ENCODE measurements at regions not wholly inside any gene's neighbourhood (a gene's known extent, or its start where the extent isn't known, plus 50 kb on each side); places are given as distances from the start of the nearest gene placed in this dataset.

DNA sequence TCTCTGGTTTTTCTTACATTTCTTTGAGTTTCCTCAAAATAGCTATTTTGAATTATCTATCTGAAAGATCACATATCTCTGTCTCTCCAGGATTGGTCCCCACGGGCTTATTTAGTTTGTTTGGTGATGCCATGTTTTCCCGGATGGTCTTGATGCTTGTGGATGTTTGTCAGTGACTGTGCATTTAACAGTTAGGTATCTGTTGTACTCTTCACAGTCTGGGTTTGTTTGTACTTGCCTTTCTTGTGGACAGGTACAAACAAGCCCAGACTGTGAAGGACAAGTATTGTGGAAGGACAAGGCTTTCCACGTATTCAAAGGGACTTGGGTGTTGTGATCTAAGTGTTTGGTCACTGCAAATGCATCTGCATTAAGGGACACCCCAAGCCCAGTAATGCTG is 49.9 kb upstream of the TOP1 start:
- TF ChIP-seq, protein P1, sequence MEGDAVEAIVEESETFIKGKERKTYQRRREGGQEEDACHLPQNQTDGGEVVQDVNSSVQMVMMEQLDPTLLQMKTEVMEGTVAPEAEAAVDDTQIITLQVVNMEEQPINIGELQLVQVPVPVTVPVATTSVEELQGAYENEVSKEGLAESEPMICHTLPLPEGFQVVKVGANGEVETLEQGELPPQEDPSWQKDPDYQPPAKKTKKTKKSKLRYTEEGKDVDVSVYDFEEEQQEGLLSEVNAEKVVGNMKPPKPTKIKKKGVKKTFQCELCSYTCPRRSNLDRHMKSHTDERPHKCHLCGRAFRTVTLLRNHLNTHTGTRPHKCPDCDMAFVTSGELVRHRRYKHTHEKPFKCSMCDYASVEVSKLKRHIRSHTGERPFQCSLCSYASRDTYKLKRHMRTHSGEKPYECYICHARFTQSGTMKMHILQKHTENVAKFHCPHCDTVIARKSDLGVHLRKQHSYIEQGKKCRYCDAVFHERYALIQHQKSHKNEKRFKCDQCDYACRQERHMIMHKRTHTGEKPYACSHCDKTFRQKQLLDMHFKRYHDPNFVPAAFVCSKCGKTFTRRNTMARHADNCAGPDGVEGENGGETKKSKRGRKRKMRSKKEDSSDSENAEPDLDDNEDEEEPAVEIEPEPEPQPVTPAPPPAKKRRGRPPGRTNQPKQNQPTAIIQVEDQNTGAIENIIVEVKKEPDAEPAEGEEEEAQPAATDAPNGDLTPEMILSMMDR (IDR thresholded peaks at IDR 0.05 in 8 of 11, conservative IDR thresholded peaks at IDR 0.05 in 3 of 11) = no peak
- no peak for TF ChIP-seq POLR2A (IDR thresholded peaks at IDR 0.05)

All from spleen (tissue), 7 donors.